Lower leg skin (tissue), 4 donors: ENCODE measurements at regions not wholly inside any gene's neighbourhood (a gene's known extent, or its start where the extent isn't known, plus 50 kb on each side); places are given as distances from the start of the nearest gene placed in this dataset.
"Not testable (repeated sequence)": the region's sequence is repeated elsewhere in the genome, so short reads cannot be mapped to it uniquely, and the experiment has no call there.

Source experiments
- DNase-seq, 2 donors: peaks; one replicate each; pipeline ENCODE4 v3.0.0-alpha.2; 2019; ENCODE audit warnings: low spot score in 2 of 2
- H3K4me3 ChIP-seq: fragments of 200-600 bp; sonication (generic); 2 replicates; pipeline ENCODE4 v1.5.1; 2017; ENCODE audit warnings: mild to moderate bottlenecking, low read depth; ENCODE audit not compliant: poor library complexity, severe bottlenecking
- CTCF ChIP-seq, 3 donors: fragments of 450-650 bp; IDR thresholded peaks; one replicate each; pipeline ENCODE4 v1.5.1; 2016; ENCODE audit warnings: antibody characterized with exemption in 3 of 3, mild to moderate bottlenecking in 3 of 3, moderate library complexity in 2 of 3
- POLR2A ChIP-seq, 2 donors: fragments of 450-650 bp; IDR thresholded peaks; one replicate each; pipeline ENCODE4 v1.6.1; 2016 to 2017; ENCODE audit warnings: antibody characterized with exemption in 2 of 2, mild to moderate bottlenecking in 1 of 2, moderate library complexity in 1 of 2
- WGBS, 2 donors: methylation state at CpG; one replicate each; pipeline ENCODE4 v1.1.5; 2018; 5-methylcytosine and 5-hydroxymethylcytosine counted together
- intact Hi-C: fragments of 100-400 bp; cut with DNase I; formaldehyde crosslinking; loops from one replicate; pipeline ENCODE4 v1.15.0; 2023; ENCODE audit warnings: low total_unique reads

- no peak for TF ChIP-seq CTCF (IDR thresholded peaks at IDR 0.05)
- TF ChIP-seq POLR2A (IDR thresholded peaks at IDR 0.05): no peak
- peak in 1 of 2 donors; percentile 59 for DNase-seq
- 88 to 89% methylated on average over 3 of the region's 3 CpGs for WGBS, 2 donors
Observed at GRCh38 chr10:93223336-93223735, 149.6 kb downstream of the CYP26A1 start.

GRCh38 chr10:93224005-93224779 is 150.5 kb downstream of the CYP26A1 start:
- DNase-seq: peak in 1 of 2 donors; percentile 45
- H3K4me3 ChIP-seq: no peak overlapping the region
- TF ChIP-seq CTCF (IDR thresholded peaks at IDR 0.05): no peak
- TF ChIP-seq POLR2A (IDR thresholded peaks at IDR 0.05): no peak
- 84 to 86% methylated on average over 5 of the region's 5 CpGs for WGBS, 2 donors
- intact Hi-C loops: no loop called here

More at GRCh38 chr10:93223336-93223735, 149.6 kb downstream of the CYP26A1 start:
- intact Hi-C loops: no loop called here
- H3K4me3 ChIP-seq: no peak overlapping the region

- WGBS, 2 donors: 73 to 76% methylated on average over 5 to 6 of the region's 6 CpGs
- peak in 1 of 2 donors; percentile 37 for DNase-seq
- intact Hi-C loops: no loop called here
- no peak for TF ChIP-seq POLR2A (IDR thresholded peaks at IDR 0.05)
- no peak for TF ChIP-seq CTCF (IDR thresholded peaks at IDR 0.05)
- H3K4me3 ChIP-seq: no peak overlapping the region
Observed at GRCh38 chr10:93225938-93226337, 152.2 kb downstream of the CYP26A1 start.

GRCh38 chr10:93226619-93227018 is 152.9 kb downstream of the CYP26A1 start:
- no peak for DNase-seq
- WGBS, 2 donors: 71 to 81% methylated on average over 2 of the region's 2 CpGs
- no peak overlapping the region for H3K4me3 ChIP-seq
- TF ChIP-seq POLR2A (IDR thresholded peaks at IDR 0.05): no peak
- TF ChIP-seq CTCF (IDR thresholded peaks at IDR 0.05): no peak
- intact Hi-C loops: no loop called here

- DNase-seq, intact Hi-C loops, H3K4me3 ChIP-seq: not testable (repeated sequence)
- WGBS, 2 donors: 89 to 95% methylated on average over 7 of the region's 7 CpGs
Observed at GRCh38 chr10:93230596-93230995, 156.9 kb downstream of the CYP26A1 start.

GRCh38 chr10:93232159-93232558 is 158.5 kb downstream of the CYP26A1 start:
- DNase-seq, H3K4me3 ChIP-seq, intact Hi-C loops: not testable (repeated sequence)
- 44 to 91% methylated on average over 2 of the region's 2 CpGs for WGBS, 2 donors

- DNase-seq, intact Hi-C loops, H3K4me3 ChIP-seq: not testable (repeated sequence)
- 87 to 89% methylated on average over 4 of the region's 4 CpGs for whole genome bisulfite sequencing, 2 donors
Observed at GRCh38 chr10:93234940-93235339, 161.2 kb downstream of the CYP26A1 start.
